ENCODE measurements at regions not wholly inside any gene's neighbourhood (a gene's known extent, or its start where the extent isn't known, plus 50 kb on each side); places are given as distances from the start of the nearest gene placed in this dataset.

DNA sequence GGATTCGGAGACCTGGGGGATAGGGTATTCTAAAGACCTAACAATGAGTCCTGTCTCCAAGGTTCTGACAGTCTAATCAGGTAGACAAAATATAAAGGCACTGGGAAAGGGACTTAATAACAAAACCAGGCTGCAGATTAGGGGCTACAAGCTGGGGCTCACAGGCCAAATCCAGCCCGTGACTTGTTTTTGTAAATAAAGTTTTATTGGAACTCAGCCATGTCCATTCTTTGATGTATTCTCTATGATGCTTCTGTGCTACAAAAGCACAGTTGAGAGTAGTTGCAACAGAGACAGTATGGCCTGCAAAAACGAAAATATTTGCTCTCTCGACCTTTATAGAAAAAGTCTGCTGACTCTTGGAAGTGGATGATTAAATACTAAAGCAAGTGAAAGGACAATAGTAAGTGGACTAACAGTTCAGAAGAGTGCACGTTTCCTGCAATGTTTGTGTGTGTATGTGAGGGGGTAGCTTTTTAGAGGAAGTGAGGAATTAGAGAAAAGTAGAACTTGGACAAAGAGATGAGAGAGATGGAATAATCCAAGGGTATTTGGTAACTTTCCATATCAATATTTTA, 115.4 kb upstream of the ZFHX3 start:
- Histone ChIP-seq H3K79me2 (ENCODE audit: low read length) (no peaks in the 10 kb centered on the region), H3K9ac (ENCODE audit: low read length) (no peak overlapping the region), H3K36me3 (replicated peaks; ENCODE audit: low read depth, low read length) (no peaks in the 10 kb centered on the region), H3K9me3 (ENCODE audit: insufficient read depth, low read length) (no peaks in the 10 kb centered on the region), H3K4me2 (ENCODE audit: low read length) (no peak overlapping the region), H3K4me3 (ENCODE audit: low read length) (no peak overlapping the region), H3K27ac (ENCODE audit: low read length) (no peak overlapping the region), H4K20me1 (ENCODE audit: insufficient read depth, low read length) (no peaks in the 10 kb centered on the region), H3K27me3 (ENCODE audit: low read depth, low read length) (peaks cover 22% of the 10 kb centered on the region; the same call in 1 of the 2 replicates), H3K4me1 (ENCODE audit: low read length) (no peaks in the 10 kb centered on the region), H2AFZ (ENCODE audit: low read depth, low read length) (no peak overlapping the region)
- TF ChIP-seq, protein P1, sequence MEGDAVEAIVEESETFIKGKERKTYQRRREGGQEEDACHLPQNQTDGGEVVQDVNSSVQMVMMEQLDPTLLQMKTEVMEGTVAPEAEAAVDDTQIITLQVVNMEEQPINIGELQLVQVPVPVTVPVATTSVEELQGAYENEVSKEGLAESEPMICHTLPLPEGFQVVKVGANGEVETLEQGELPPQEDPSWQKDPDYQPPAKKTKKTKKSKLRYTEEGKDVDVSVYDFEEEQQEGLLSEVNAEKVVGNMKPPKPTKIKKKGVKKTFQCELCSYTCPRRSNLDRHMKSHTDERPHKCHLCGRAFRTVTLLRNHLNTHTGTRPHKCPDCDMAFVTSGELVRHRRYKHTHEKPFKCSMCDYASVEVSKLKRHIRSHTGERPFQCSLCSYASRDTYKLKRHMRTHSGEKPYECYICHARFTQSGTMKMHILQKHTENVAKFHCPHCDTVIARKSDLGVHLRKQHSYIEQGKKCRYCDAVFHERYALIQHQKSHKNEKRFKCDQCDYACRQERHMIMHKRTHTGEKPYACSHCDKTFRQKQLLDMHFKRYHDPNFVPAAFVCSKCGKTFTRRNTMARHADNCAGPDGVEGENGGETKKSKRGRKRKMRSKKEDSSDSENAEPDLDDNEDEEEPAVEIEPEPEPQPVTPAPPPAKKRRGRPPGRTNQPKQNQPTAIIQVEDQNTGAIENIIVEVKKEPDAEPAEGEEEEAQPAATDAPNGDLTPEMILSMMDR (IDR thresholded peaks at IDR 0.05; ENCODE audit: low read depth, low read length), result no peak
- no peak for TF ChIP-seq EZH2phosphoT487 (IDR thresholded peaks at IDR 0.05; ENCODE audit: low read depth)

DNA sequence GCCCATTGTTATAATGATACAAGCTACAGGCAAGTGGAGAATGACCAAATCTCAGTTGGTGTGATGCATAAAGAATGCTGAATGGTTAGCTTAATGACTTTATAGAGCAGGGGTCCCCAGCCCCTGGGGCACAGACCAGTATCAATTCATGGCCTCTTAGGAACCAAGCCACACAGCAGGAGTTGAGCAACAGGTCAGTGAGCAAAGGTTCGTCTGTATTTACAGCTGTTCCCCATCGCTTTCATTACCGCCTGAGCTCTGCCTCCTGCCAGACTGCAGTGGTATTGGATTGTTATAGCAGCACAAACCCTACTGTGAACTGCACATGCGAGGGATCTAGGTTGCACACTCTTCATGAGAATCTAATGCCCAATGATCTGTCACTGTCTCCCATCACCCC, 114.0 kb upstream of the ZFHX3 start:
- Histone ChIP-seq H4K20me1 (ENCODE audit: insufficient read depth, low read length) (no peaks in the 10 kb centered on the region), H3K4me1 (ENCODE audit: low read length) (no peaks in the 10 kb centered on the region), H3K9me3 (ENCODE audit: insufficient read depth, low read length) (no peaks in the 10 kb centered on the region), H3K27ac (ENCODE audit: low read length) (no peak overlapping the region), H2AFZ (ENCODE audit: low read depth, low read length) (no peak overlapping the region), H3K79me2 (ENCODE audit: low read length) (no peaks in the 10 kb centered on the region), H3K4me3 (ENCODE audit: low read length) (no peak overlapping the region), H3K9ac (ENCODE audit: low read length) (no peak overlapping the region), H3K36me3 (replicated peaks; ENCODE audit: low read depth, low read length) (no peaks in the 10 kb centered on the region), H3K27me3 (ENCODE audit: low read depth, low read length) (peaks cover 24% of the 10 kb centered on the region), H3K4me2 (ENCODE audit: low read length) (no peak overlapping the region)
- TF ChIP-seq, protein P1 (IDR thresholded peaks at IDR 0.05; ENCODE audit: low read depth, low read length), result no peak
- no peak for TF ChIP-seq EZH2phosphoT487 (IDR thresholded peaks at IDR 0.05; ENCODE audit: low read depth)

DNA sequence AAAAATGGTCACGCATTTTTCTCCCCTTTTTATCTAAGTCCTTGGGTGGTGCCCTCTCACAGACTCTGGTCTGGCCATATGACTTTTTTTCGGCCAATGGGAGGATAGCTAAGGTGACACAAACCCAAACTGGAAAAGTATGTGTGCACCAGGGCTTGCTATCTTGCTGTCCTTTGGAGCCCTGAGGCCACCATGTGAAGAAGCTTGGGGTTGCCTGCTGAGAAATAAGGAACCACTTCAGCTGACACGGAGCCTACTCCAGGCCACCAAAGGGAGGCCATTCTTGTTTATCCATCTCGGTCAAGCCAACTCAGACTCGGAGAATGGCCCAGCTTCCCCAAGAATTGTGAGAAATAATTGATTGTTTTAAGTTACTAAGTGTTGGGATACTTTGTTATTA, 111.4 kb upstream of the ZFHX3 start:
- Histone ChIP-seq H3K4me2 (ENCODE audit: low read length) (no peak overlapping the region), H3K9ac (ENCODE audit: low read length) (no peak overlapping the region), H3K79me2 (ENCODE audit: low read length) (no peaks in the 10 kb centered on the region), H3K36me3 (replicated peaks; ENCODE audit: low read depth, low read length) (no peaks in the 10 kb centered on the region), H3K27ac (ENCODE audit: low read length) (no peak overlapping the region), H3K4me3 (ENCODE audit: low read length) (no peak overlapping the region), H4K20me1 (ENCODE audit: insufficient read depth, low read length) (no peaks in the 10 kb centered on the region), H3K9me3 (ENCODE audit: insufficient read depth, low read length) (no peaks in the 10 kb centered on the region), H3K4me1 (ENCODE audit: low read length) (peaks cover under 1% of the 10 kb centered on the region; the same call in 1 of the 2 replicates), H3K27me3 (ENCODE audit: low read depth, low read length) (peaks cover 23% of the 10 kb centered on the region), H2AFZ (ENCODE audit: low read depth, low read length) (no peak overlapping the region)
- no peak for TF ChIP-seq EZH2phosphoT487 (IDR thresholded peaks at IDR 0.05; ENCODE audit: low read depth)
- TF ChIP-seq, protein P1 (IDR thresholded peaks at IDR 0.05; ENCODE audit: low read depth, low read length), result no peak

DNA sequence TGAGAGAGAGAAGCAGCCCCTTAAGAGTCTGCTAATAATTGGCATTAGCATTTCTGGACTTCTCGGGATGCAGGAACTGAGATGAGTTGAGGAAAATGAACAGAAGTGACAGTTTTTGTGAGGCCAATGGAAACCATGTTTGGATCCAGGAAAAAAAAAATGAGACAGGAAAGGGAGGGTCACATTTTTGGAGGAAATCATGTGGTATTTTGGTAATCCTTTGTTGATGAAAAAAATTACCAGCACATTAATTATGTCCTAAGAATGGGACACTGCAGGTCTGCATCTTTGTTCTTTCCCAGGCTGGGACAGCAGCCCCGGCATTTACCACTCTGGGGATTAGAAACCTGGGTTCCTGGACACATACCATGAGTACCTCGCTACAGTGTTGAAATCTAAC, 109.9 kb upstream of the ZFHX3 start:
- Histone ChIP-seq H3K4me3 (ENCODE audit: low read length) (no peak overlapping the region), H3K36me3 (replicated peaks; ENCODE audit: low read depth, low read length) (no peaks in the 10 kb centered on the region), H3K27ac (ENCODE audit: low read length) (no peak overlapping the region), H3K4me1 (ENCODE audit: low read length) (peaks cover 4% of the 10 kb centered on the region; the same call in 1 of the 2 replicates), H3K9me3 (ENCODE audit: insufficient read depth, low read length) (no peaks in the 10 kb centered on the region), H3K4me2 (ENCODE audit: low read length) (no peak overlapping the region), H4K20me1 (ENCODE audit: insufficient read depth, low read length) (no peaks in the 10 kb centered on the region), H3K9ac (ENCODE audit: low read length) (no peak overlapping the region), H3K79me2 (ENCODE audit: low read length) (no peaks in the 10 kb centered on the region), H2AFZ (ENCODE audit: low read depth, low read length) (no peak overlapping the region), H3K27me3 (ENCODE audit: low read depth, low read length) (peaks cover 20% of the 10 kb centered on the region)
- TF ChIP-seq, protein P1 (IDR thresholded peaks at IDR 0.05; ENCODE audit: low read depth, low read length), result no peak
- TF ChIP-seq EZH2phosphoT487 (IDR thresholded peaks at IDR 0.05; ENCODE audit: low read depth), result no peak
